ENCODE measurements at regions not wholly inside any gene's neighbourhood (a gene's known extent, or its start where the extent isn't known, plus 50 kb on each side); places are given as distances from the start of the nearest gene placed in this dataset.
"Not testable (repeated sequence)": the region's sequence is repeated elsewhere in the genome, so short reads cannot be mapped to it uniquely, and the experiment has no call there.

DNA sequence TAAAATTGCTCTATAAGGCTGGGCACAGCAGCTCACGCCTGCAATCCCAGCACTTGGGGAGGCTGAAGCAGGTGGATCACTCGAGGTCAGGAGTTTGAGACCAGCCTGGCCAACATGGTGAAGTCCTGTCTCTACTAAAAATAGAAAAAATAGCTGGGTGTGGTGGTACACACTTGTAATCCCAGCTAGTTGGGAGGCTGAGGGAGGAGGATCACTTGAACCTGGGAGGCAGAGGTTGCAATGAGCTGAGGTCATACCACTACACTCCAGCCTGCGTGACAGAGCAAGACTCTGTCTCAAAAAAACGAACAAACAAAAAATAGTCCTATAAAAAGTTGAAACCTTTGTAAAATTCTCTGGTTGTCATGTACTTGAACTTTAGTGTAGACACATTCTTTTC is 93.0 kb upstream of the KIF26B start:
- not testable (repeated sequence) for DNase-seq

DNA sequence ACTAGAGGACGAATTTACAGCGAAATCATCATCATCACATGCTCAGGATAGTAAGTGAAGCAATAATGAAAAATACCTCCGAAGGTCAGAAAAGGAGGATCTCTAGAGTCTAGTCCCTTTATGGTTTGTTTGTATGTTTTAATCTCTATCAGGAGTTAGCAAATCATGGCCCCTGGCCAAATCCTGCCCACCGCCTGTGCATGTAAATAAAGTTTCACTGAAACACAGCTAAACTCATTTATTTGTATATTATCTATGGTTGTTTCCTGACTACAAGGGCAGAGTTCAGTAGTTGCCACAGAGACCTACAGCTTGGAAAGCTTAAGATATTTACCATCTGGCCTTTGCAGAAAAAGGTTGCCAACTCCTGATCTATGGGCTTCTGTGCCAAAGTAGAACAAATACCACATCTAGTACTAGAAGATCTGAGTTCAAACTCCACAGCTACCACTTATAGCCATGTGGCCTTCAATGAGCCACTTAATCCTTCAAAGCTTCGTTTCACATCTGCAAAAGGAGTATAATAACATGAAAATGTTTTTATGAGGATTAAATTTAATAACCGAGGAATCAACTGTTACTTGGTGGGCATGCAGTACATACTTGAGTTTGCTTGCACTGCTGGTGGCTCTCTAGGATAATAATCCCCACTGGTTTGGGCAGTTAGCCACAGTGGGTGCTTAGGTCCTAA is 94.0 kb upstream of the KIF26B start:
- peak; percentile 46 for DNase-seq

DNA sequence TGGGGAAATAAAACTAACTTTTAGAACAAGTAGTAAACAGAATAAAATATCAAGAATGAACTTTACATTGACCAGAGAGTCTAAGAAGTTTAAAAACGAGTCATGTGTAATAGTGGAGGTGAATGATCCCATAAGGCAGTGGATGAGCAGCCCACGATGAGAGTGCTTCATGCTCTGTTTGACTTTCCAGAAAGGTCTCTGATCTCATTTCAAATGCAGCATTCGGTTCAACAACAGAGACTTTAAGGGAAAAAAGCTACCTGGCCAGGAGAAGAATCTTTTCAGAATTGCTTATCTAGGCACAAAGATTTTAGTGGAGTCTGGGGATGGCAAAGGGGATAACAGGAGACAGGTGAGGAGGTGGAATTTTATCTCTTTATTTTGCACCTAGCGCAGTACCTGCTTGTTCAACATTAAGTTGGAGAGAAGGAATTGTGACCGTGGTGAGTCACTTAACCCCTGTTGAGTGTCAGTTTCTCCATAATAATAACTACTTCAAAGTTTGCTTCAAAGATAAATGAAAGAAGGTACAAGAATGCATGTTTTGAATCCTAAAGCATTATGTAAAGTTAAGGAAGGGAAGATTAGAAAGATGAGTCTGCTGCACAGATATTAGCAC is 94.9 kb upstream of the KIF26B start:
- no peak for DNase-seq

DNA sequence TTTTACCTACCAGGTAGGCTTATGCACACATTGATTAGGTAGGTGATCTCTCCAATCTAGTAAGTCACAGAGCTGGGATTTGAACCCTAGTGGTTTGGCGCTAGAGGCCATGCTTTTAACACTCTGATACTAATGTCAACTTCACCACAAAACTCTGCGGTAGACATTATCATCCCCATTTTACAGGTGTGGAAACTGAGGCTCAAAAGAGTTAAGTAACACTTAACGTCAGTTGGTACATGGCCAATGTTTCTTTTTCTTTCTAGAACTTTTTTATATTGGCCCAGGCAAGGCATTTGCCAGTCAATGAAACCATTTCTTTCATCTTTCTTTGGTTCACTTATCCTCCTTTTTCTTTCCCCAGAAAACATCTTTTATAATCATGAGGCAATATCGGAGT is 95.9 kb upstream of the KIF26B start:
- DNase-seq = no peak

DNA sequence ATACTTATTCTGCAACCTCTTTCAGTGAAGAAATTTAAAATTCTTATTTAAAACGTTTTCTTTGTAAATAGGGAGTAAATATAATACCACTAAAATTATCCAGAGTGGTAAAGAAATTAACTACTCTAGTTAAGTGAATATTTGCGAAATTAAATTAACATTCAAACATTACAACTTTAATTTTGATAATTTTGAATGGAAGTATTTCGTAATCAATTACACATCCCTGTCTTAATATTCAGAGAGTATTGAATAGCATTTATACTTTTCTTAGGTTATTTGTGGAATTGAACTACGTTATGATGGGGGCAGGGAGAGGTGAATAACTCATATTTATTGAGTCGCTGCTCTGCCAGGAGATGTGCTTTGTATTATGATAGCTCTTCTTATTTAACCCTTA is 96.3 kb upstream of the KIF26B start:
- no peak for DNase-seq

DNA sequence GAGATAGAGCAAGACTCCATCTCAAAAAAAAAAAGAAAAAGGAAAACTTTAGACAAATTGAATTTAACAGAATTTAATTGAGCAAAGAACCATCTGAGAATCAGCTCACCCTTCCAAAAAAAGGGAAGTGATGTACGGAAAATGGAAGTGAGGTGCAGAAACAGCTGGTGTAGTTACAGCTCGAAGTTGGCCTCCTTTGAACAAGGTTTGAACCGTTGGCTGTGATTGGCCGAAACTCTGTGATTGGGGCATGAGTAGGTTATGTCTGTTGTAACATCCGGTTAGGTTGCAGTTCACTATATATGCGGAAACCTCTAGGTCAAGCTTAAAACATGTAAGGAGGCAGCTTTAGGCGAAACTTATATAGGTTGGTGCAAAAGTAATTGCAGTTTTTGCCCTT is 97.9 kb upstream of the KIF26B start:
- DNase-seq = no peak

DNA sequence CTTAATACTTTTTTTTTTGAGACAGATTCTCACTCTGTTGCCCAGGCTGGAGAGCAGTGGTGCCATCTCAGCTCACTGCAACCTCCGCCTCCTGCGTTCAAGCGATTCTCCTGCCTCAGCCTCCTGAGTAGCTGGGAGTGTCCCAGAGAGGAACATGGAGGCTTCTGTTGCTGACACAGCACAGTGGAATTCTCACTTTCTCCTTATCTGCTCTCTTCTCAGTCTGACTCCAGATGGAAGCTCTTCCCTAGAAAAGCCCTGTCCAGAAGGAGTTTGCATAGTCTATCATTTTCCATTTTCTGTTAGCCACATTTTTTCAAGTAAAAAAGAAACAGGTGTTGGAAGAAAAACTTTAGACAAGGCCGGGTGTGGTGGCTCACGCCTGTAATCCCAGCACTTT is 98.5 kb upstream of the KIF26B start:
- DNase-seq = not testable (repeated sequence)

DNA sequence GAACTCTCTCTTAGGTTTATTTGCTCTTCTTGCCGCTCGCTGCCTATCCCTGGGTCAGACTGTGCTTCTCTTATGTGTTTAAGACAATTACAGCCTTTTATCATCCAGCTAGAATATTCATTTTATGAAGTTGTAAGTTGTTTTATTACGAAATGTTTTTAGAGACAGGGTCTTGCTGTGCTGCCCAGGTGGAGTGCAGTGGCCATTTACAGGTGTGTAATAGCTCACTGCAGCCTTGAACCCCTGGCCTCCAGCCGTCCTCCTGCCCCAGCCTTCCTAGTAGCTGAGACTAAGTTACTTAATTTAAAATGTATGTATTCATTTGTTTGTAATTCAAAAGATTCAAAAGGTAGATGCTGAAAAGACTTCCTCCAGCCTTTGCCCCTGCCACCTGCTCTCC is 99.0 kb upstream of the KIF26B start:
- no peak for DNase-seq

DNA sequence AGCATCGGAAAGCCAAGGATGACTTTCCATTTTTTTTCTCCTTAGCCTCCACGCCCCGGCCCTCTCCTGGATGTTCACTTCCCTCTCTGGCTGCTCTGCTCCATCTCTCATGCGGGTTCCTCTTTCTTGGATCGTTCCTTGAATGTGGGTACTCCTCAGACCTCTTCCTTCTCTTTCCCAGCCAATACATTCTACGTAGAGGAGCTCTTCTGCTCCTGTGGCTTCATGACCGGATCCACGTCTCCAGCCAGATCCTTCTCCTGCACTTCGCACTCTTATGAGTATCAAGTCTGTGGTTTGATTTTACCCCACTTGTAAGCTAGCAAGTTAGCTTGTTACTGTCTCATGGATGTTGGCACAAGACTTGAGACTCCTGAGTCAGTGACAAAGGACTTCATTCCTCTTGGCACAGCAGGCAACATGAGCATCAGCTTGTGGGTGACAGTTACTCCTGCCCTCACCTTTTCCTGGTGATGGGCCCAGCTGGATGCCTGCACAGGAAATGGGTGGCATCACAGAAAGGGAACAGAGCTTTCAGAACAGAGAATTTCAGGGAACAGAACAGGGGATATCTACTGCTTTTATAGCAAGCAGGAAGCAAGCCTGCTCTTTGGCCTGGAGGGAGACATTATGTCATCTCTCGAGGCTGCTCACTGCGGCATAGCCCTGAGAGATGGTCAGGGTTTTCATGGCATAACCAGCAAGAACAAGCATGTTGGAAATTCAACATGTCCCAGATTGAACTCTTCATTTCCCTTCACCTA is 100.1 kb upstream of the KIF26B start:
- no peak for DNase-seq

DNA sequence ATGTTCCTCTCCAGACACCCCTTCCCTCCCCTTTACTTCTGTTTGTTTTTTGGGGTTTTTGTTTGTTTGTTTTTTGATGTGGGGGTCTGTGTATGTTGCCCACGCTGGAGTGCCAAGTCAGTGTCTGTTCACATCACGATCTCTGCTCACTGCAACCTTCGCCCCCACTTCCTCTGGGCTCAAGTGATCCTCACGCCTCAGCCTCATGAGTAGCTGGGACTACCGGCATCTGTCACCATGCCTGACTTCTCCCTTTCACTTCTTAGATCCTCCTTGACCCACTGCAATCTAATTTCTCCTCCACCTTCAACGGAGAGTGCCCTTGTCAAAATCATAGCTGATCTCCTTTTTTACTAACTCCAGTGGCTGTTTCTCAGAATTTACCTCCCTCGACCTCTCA is 100.7 kb upstream of the KIF26B start:
- no peak for DNase-seq

DNA sequence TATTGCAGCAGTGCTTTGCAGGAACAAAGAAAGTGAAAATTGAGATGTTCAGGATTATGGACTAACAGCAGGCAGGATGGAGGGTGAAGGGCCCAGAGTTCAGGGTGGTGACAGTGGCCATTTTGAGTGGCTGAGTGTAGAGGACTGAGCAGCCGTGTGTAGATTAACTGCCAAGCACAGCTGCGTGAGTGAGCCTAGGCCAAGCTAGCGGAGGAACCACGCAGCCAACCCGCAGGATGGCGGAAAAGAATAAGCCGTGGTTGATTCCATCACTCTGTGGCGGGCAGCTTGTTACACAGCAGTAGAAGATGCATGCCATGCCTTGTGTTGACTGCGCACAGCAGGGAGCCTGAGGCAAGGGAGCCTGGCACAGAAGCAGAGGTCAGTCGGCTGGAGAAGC is 102.5 kb upstream of the KIF26B start:
- no peak for DNase-seq

DNA sequence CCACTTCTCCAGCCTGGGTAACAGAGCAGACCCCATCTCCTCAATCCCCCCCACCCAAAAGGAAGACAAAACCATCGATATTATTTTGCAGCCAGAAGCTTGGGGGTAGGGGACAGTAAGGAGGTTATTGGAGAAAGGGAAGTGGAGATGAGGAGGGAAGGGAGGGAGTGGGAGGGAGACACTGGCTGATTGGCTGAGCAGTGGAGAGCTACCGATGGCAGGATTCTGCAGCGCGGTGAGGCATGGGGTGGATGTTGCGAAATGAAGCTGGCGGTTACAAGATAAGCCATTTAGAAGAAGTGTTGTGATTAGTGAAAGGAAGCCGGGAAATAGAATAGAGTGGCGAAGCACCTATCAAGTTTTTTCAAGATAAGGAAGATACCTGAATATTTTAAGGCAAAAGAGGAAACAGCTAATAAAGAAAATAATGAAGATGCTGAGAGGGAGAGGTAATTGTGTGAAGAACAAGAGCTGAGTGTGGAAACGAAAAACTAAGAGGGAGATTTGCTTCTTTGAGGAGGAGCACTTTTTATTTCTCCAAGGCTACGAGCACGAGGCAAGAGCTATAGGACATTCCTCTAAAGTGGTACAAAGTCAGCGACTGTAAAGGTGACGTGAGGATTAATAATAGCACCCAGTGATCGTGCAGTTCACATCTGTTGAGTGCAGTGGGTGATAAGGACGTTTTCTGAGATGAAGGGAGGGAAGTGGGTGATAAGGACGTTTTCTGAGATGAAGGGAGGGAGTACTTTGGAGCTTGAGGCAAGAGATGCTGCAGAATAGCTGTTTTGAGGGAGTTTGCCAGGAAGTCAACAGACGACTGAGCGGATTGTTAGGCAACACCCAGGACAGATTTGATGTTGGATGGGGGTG is 103.2 kb upstream of the KIF26B start:
- no peak for DNase-seq

DNA sequence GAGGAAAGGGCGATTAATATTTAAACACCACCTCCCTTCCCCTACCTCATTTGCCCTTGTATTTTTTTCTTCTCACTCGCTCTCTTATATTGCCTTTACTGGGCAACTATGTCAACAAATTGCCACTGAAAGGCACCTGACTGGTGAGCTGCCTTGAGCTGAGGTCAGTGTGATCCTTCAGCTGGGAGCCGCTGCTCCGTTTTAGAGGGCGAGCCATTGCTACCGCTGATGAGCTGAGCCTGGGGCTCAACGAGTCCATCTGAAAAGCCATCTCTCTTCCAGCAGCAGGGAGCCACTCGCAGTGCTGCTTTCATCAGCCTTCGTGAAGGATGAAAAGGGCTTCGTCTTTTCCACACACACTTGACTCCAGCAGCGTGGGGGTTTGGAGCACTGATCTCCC is 108.0 kb upstream of the KIF26B start:
- no peak for DNase-seq

DNA sequence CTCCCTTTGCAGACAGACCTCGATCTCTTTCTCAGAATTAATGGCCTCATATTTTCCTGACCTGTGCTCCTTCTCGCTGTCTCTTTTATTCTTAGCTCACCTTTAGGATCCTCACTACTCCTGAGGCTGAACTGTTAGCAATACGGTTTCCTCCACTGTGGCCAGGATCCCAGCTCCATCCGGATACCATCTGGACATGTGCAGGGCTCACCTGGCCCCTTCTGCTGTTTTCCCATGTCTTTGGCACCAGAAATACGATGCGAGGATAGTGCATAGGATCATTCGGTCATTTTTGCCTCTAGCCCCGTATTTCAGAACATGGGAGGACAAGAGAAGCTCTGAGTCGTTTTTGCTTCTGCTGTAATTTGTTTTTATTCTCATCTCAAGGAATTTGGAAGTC is 108.5 kb upstream of the KIF26B start:
- no peak for DNase-seq

DNA sequence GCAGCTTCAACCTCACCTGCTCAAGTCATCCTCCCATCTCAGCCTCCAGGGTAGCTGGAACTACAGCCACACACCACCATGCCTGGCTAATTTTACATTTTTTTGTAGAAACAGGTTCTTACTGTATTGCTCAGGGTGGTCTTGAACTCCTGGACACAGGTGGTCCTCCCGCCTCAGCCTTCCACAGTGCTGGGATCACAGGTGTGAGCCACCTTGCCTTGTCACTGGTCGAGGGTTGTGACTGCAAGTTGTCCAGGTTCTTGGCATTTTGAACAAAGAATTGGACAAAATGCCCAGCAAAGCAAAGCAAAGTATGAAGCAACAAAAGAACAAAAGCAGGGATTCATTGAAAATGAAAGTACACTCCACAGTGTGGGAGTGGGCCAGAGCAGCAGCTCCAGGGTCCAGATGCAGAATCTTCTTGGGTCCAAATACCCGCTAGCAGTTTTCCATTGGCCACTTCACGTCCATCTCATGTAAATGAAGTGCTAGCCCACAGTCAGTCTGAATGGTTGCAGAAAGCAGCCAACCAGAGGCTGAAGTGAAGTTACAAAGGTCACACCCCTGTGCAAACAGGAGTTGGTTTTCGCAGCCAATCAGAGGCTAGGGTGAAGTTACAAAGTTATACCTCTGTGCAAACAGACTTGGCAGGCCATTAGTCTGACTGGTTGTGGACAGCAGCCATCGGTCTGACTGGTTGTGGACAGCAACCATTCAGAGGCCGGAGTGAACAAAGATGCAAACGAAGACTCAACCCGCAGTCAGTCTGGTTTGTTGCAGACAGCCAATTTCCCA is 109.5 kb upstream of the KIF26B start:
- DNase-seq = no peak

DNA sequence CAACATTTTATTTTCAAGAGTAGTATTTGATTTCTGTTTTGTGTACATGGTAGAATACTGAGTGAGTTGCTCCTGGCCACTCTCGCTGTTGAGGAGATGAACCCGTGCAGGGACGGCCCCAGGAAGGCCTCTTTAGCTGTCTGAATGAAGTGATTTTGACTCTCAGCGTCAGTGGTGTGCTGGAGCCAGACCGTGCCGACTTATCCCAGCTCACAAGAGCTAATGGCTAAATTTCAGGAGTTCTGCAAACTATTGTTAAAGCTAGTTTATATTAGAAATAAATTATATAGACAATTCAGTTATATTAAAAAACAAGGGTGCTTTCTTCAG is 111.2 kb upstream of the KIF26B start:
- DNase-seq = no peak

DNA sequence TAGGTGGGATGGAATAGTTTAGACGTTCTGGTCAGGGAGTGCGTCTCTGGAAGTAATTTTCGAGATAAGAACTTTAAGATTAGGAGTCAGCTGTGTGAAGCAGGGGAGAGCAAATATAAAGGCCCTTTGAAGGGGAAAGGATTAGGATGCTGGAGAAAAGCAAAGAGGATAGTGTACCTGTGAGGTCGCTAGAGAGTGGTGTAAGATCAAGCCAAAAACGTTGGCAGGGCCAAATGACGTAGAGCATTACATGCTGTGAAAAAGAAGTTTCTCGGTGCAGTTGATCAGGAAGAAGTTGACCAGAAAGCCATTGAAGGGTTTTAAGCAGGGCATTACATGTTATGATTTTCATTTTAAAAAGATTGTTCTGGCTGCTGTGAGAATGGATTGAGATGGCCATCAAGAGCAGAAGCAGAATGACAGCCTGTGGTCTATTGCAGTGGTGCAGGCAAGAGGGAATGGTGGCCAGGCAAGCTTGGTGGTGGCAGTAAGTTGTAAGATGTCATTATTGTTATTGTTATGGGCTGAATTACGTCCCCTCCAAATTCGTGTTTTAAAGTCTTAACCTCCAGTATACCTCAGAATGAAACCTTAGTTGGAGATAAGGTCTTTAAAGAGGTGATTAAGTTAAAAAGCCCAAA is 113.6 kb upstream of the KIF26B start:
- no peak for DNase-seq

DNA sequence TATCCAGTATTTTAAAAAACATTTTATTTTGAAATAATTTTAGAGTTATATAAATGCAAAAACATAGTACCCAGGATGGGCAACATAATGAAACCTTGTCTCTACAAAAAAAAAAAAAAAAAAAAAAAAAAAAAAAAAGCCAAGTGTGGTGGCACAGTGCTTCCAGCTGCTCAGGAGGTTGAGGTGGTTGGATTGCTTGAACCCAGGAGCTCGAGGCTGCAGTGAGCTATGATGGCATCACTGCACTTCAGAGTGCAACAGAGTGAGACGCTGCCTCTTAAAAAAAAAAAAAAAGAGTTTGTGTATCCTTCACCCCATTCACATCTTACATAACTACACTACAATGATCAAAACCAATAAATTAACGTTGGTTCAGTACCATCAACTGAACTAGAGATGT is 115.6 kb upstream of the KIF26B start:
- no peak for DNase-seq

DNA sequence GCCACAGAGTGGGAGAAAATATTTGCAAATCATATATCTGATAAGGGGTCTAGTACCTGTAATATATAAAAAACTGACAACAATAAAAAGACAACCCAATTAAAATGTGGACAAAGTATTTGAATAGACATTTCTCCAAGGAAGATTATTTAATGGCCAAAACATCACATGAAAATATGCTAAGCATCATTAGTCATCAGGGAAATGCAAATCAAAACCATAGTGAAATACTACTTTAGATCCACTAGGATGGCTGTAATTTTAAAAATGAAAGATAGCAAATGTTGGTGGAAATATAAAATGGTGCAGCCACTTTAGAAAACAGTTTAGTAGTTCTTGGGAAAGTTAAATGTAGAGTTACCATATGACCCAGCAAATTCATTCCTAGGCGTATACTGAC is 118.7 kb upstream of the KIF26B start:
- DNase-seq = no peak

DNA sequence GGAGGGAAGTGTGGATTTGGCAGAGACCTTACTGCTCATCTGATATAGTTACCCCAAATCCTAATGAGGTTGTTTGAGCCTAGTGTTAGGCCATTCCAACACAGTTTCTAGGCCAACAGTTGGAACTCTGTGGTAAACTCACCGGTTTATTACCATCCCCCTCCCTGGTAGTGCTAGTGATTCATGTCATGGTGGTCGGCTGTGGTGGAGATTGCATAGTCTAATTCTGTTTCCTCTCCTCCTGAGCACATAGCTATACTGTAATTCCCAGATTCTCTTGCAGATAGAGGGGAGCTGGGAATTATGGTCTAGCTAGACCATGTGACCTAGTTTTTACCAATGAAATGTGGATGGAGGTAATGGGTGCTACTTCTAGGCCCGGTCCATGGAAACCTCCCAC is 123.7 kb upstream of the KIF26B start:
- no peak for DNase-seq

DNA sequence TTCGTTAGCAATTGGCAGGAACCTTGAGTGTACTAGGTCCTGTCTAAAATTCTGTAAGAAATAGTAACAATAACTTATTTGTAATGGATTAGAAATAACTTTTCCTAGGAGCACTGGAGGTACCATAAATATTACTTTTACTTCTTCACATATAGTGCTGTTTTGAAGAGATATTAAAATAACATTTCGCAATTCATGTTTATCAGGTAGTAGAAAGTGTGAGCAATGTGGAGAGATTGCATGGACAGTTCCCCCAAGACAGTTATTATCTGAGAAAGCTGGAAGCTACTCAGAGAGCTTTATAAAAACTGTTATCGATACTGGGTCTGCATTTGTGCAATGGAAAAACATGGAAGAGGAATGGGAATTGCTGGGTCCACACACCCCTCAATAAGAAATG is 128.5 kb upstream of the KIF26B start:
- DNase-seq = no peak

DNA sequence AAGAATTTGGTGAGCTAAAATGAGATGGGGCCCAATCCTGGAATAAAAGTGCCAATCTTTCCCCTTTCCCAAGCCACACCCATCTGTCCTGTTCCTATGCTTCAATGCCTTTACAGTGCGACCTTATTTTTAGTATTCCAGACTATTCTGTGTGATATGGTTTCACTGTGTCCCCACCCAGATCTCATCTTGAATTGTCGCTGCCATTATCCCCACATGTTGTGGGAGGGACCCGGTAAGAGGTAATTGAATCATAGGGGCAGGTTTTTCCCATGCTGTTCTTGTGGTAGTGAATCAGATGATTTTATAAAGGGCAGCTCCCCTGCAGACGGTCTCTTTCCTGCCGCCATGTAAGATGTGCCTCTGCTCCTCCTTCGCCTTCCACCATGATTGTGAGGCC is 129.3 kb upstream of the KIF26B start:
- no peak for DNase-seq

Data from NCI-H2081 treated with DMSO at 0.1 percent for 48 hours (cell line).